ENCODE measurements at regions not wholly inside any gene's neighbourhood (a gene's known extent, or its start where the extent isn't known, plus 50 kb on each side); places are given as distances from the start of the nearest gene placed in this dataset.

DNA sequence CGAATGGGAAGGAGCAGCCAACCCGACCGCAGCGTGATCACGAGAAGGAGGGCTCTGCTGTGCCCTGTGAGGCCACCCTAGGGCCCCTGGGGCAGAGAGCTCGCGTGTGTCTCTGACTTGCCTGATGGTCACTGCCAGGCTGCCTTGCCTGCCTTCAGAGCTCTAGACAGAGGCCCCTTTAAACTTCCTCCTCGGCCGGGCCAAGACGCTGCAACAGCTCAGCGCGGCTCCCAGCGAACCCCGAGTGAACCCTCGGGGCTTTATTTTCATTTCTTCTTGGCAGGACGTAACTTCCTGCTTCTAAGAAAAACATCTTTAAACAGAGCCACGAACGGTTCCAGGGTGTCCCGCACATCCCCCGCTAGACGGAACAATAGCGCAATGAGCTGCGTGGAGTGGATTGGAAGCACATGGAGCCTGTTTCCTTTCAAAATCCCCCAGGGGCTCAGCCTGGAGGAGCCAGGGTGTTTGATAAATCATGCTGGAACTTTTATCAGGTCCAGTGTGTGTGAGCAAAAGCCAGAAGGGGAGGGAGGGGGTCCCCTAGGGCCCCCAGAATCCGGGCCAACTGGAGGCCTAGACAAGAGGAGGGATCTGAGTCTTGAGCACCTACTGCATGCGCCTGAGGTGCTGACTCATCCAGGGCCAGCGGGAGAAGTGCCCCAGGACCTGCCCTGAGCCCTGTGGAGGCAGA is 134.1 kb upstream of the GDF10 start:
- TF ChIP-seq, protein P1, sequence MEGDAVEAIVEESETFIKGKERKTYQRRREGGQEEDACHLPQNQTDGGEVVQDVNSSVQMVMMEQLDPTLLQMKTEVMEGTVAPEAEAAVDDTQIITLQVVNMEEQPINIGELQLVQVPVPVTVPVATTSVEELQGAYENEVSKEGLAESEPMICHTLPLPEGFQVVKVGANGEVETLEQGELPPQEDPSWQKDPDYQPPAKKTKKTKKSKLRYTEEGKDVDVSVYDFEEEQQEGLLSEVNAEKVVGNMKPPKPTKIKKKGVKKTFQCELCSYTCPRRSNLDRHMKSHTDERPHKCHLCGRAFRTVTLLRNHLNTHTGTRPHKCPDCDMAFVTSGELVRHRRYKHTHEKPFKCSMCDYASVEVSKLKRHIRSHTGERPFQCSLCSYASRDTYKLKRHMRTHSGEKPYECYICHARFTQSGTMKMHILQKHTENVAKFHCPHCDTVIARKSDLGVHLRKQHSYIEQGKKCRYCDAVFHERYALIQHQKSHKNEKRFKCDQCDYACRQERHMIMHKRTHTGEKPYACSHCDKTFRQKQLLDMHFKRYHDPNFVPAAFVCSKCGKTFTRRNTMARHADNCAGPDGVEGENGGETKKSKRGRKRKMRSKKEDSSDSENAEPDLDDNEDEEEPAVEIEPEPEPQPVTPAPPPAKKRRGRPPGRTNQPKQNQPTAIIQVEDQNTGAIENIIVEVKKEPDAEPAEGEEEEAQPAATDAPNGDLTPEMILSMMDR (IDR thresholded peaks at IDR 0.05) = no peak
- TF ChIP-seq POLR2AphosphoS5 (IDR thresholded peaks at IDR 0.05) = peak; percentile 32 to 55

Data from esophagus muscularis mucosa (tissue), 3 donors.